22Rv1 (cell line): ENCODE measurements at regions not wholly inside any gene's neighbourhood (a gene's known extent, or its start where the extent isn't known, plus 50 kb on each side); places are given as distances from the start of the nearest gene placed in this dataset.

ENCODE experiments used
- H3K27ac ChIP-seq: fragments of 450-650 bp; 2 replicates; pipeline ENCODE4 v1.5.1; 2017
- ZFX ChIP-seq: fragments of 450-650 bp; IDR thresholded peaks from 2 replicates; pipeline ENCODE4 v1.6.1; 2017; ENCODE audit warnings: antibody characterized with exemption, borderline replicate concordance
- TF ChIP-seq, protein P1 (sequence below): fragments of 450-650 bp; IDR thresholded peaks from 2 replicates; pipeline ENCODE4 v1.5.1; 2017; ENCODE audit warnings: mild to moderate bottlenecking

DNA sequence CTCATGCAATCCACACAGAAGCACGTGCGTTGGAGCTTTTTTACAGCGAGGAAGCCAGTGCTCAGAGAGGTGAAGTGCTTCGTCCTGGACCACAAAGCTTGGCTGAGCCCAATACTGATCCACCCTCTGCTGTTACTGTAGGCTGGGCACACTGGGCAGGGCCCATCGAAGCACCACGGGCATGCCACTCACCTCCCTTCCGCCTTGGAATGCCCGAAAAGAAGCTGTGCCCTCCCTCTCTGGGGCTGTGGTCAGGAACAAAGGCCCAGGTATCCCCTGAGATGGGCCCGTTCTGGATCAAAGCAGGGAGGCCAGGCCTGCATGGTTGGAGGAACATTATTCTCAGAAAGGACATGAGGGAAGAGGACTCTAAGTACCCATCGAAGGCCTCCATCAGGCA lies 206.7 kb upstream of the C1orf174 start:
- H3K27ac ChIP-seq: no peak overlapping the region
- TF ChIP-seq, protein P1, sequence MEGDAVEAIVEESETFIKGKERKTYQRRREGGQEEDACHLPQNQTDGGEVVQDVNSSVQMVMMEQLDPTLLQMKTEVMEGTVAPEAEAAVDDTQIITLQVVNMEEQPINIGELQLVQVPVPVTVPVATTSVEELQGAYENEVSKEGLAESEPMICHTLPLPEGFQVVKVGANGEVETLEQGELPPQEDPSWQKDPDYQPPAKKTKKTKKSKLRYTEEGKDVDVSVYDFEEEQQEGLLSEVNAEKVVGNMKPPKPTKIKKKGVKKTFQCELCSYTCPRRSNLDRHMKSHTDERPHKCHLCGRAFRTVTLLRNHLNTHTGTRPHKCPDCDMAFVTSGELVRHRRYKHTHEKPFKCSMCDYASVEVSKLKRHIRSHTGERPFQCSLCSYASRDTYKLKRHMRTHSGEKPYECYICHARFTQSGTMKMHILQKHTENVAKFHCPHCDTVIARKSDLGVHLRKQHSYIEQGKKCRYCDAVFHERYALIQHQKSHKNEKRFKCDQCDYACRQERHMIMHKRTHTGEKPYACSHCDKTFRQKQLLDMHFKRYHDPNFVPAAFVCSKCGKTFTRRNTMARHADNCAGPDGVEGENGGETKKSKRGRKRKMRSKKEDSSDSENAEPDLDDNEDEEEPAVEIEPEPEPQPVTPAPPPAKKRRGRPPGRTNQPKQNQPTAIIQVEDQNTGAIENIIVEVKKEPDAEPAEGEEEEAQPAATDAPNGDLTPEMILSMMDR: no peak
- TF ChIP-seq ZFX: no peak

DNA sequence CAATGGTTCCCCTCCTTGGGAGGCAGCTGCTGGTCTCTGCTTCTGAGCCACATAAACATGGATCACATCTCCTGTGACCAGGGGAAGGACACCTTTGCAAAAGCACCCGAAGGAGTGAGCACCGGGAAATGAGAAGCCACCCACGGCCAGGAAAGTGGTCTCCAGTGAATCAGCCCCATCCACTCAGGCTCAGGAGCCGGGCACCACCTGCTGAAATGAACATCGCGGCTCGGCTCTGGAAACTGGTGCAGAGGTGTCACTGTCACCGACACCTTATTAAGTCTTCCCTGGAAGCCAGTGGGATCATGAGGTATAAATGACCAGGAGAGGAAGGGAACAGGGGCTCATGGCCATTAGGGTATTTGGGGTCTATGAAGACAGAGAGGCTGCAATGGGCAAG lies 207.2 kb upstream of the C1orf174 start:
- TF ChIP-seq, protein P1: no peak
- TF ChIP-seq ZFX: no peak
- no peak overlapping the region for H3K27ac ChIP-seq

GRCh38 chr1:4108331-4108730 lies 208.3 kb upstream of the C1orf174 start:
- no peak overlapping the region for H3K27ac ChIP-seq

DNA sequence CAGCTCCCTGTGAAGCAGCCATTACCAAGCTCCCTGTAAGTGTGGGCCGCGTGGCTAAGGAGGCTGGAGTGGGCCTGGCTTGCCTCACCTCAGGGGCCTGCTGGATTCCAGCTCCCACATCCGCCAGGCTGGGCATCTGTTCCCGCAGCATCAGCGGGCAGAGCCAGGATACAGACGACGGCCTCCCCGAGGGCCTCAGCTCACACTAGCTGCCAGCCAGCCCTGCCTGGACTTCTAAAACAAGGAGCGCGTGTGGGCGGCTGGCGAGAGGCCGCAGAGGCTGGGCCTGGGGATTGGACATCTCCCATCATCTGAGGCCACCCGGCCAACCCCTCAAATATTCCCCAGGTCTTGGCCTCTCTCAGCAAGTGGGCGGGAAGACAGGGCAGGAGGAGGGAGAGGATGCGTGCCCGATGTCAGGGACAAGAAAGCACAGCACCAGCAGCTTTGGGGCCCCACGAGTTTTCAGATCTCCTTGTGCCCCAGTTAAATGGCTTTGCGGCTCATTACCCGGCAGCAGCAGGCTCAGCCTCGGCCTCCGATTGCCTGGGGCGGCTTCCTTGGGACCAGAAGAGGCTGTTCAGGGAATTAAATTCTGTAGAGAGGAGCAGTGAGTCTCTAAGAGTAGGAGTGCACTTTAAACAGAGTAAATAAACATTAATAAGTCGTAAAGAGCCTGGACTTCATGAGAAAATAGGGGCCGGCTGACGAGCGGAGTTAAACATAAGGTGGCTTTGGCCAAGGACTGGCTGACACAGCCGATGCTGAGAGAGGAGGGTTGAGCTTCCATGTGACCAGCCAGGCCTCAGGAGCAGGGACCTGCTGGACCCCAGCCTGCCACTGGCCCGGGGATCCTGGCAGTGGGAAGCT lies 208.9 kb upstream of the C1orf174 start:
- TF ChIP-seq, protein P1: no peak
- no peak for TF ChIP-seq ZFX
- no peak overlapping the region for H3K27ac ChIP-seq

More at GRCh38 chr1:4108331-4108730, 208.3 kb upstream of the C1orf174 start:
- TF ChIP-seq, protein P1: no peak
- no peak for TF ChIP-seq ZFX

GRCh38 chr1:4109628-4109940 lies 209.5 kb upstream of the C1orf174 start:
- TF ChIP-seq, protein P1: no peak
- TF ChIP-seq ZFX: no peak
- H3K27ac ChIP-seq: no peak overlapping the region

GRCh38 chr1:4110888-4111287 lies 210.8 kb upstream of the C1orf174 start:
- no peak for TF ChIP-seq ZFX
- TF ChIP-seq, protein P1: no peak
- no peak overlapping the region for H3K27ac ChIP-seq

- H3K27ac ChIP-seq: no peak overlapping the region
- TF ChIP-seq, protein P1: no peak
These were observed 213.8 kb upstream of the C1orf174 start for GRCh38 chr1:4113897-4114296.
